Neural cell (in vitro differentiated cells): ENCODE measurements at regions not wholly inside any gene's neighbourhood (a gene's known extent, or its start where the extent isn't known, plus 50 kb on each side); places are given as distances from the start of the nearest gene placed in this dataset.

Source experiments
- EP300 ChIP-seq: fragments of 450-650 bp; conservative IDR thresholded peaks from 2 replicates; pipeline ENCODE4 v1.6.1; 2014; ENCODE audit warnings: antibody characterized with exemption, mild to moderate bottlenecking, moderate library complexity; ENCODE audit not compliant: poor library complexity, severe bottlenecking
- EZH2 ChIP-seq: fragments of 200-600, 300-800 bp; shearing (Covaris generic), sonication (generic); IDR thresholded peaks from 2 replicates; pipeline ENCODE4 v1.6.1; 2014; ENCODE audit warnings: antibody characterized with exemption, low read length, borderline replicate concordance, mild to moderate bottlenecking; ENCODE audit not compliant: insufficient read depth, poor library complexity, severe bottlenecking
- POLR2AphosphoS5 ChIP-seq: IDR thresholded peaks from 2 replicates; pipeline ENCODE4 v1.6.1; 2012
- RAD21 ChIP-seq: fragments of 450-650 bp; conservative IDR thresholded peaks from 2 replicates; pipeline ENCODE4 v1.6.1; 2014; ENCODE audit warnings: antibody characterized with exemption, mild to moderate bottlenecking, moderate library complexity
- SMC3 ChIP-seq: fragments of 450-650 bp; conservative IDR thresholded peaks from 2 replicates; pipeline ENCODE4 v1.6.1; 2014; ENCODE audit warnings: antibody characterized with exemption, mild to moderate bottlenecking, moderate library complexity; ENCODE audit not compliant: poor library complexity
- TAF1 ChIP-seq: IDR thresholded peaks from 2 replicates; pipeline ENCODE4 v1.6.1; 2012; ENCODE audit warnings: low read depth
- TF ChIP-seq, protein P1 (sequence below): fragments of 450-650 bp; IDR thresholded peaks from 2 replicates; pipeline ENCODE4 v1.5.1; 2014; ENCODE audit warnings: antibody characterized with exemption, mild to moderate bottlenecking, moderate library complexity; ENCODE audit not compliant: poor library complexity, severe bottlenecking

- TF ChIP-seq, protein P1, sequence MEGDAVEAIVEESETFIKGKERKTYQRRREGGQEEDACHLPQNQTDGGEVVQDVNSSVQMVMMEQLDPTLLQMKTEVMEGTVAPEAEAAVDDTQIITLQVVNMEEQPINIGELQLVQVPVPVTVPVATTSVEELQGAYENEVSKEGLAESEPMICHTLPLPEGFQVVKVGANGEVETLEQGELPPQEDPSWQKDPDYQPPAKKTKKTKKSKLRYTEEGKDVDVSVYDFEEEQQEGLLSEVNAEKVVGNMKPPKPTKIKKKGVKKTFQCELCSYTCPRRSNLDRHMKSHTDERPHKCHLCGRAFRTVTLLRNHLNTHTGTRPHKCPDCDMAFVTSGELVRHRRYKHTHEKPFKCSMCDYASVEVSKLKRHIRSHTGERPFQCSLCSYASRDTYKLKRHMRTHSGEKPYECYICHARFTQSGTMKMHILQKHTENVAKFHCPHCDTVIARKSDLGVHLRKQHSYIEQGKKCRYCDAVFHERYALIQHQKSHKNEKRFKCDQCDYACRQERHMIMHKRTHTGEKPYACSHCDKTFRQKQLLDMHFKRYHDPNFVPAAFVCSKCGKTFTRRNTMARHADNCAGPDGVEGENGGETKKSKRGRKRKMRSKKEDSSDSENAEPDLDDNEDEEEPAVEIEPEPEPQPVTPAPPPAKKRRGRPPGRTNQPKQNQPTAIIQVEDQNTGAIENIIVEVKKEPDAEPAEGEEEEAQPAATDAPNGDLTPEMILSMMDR = no peak
- TF ChIP-seq SMC3 = no peak
- TF ChIP-seq TAF1 = no peak
- TF ChIP-seq EZH2 = no peak
- TF ChIP-seq EP300 = no peak
- TF ChIP-seq POLR2AphosphoS5 = no peak
- TF ChIP-seq RAD21 = no peak
Observed at GRCh38 chr3:153756816-153757215, 364.4 kb upstream of the ARHGEF26 start.
